ENCODE measurements at regions not wholly inside any gene's neighbourhood (a gene's known extent, or its start where the extent isn't known, plus 50 kb on each side); places are given as distances from the start of the nearest gene placed in this dataset.

- TF ChIP-seq MAFK (IDR thresholded peaks at IDR 0.05; ENCODE audit: low read depth, low read length): no peak
These were observed 717.9 kb downstream of the ARAP2 start (continued) for GRCh38 chr4:35526456-35526855.

GRCh38 chr4:35534962-35535361 is 709.4 kb downstream of the ARAP2 start:
- no peak for FAIRE-seq
- ChIA-PET CTCF (ENCODE audit: partially characterized antibody) (no interaction called here), POLR2A (ENCODE audit: partially characterized antibody) (no interaction called here)
- Histone ChIP-seq H2BK120ac (replicated peaks; ENCODE audit: low read depth, low read length) (no peak overlapping the region), H2AK5ac (ENCODE audit: low read depth, low read length) (no peak overlapping the region), H4K91ac (replicated peaks; ENCODE audit: insufficient read length, low read length) (no peak overlapping the region), H3K14ac (ENCODE audit: insufficient read length) (no peak overlapping the region), H3K9me3 (ENCODE audit: insufficient read depth in 2 of 2, low read depth in 1 of 2, low read length in 1 of 2) (peaks cover 0 to 5% of the 10 kb centered on the region in 2 experiments; a peak in 1 of 4 replicates), H3K56ac (replicated peaks; ENCODE audit: insufficient read length, low read depth, low read length) (no peak overlapping the region), H3K79me1 (ENCODE audit: low read depth, low read length) (no peaks in the 10 kb centered on the region), H3K23ac (ENCODE audit: insufficient read length) (no peak overlapping the region), H2BK20ac (ENCODE audit: low read length) (no peak overlapping the region), H3K27ac (ENCODE audit: low read depth, low read length) (no peak overlapping the region), H3K4me3 (ENCODE audit: extremely low read depth in 1 of 4, insufficient read depth in 2 of 4, low read depth in 3 of 4, low read length in 4 of 4) (no peak overlapping the region), H4K20me1 (replicated peaks in 1 of 2; ENCODE audit: control insufficient read depth in 1 of 2, insufficient read depth in 2 of 2, low read length in 2 of 2) (no peaks in the 10 kb centered on the region), H3K4ac (replicated peaks; ENCODE audit: insufficient read length, low read depth, low read length) (no peak overlapping the region), H2BK5ac (ENCODE audit: low read depth, low read length) (no peak overlapping the region), H3K4me2 (ENCODE audit: insufficient read depth in 1 of 2, low read depth in 2 of 2, low read length in 2 of 2) (no peak overlapping the region), H3K27me3 (replicated peaks in 1 of 4; ENCODE audit: control insufficient read depth in 3 of 4, extremely low read depth in 1 of 4, insufficient read depth in 3 of 4, low read length in 3 of 4) (no peaks in the 10 kb centered on the region), H3K23me2 (ENCODE audit: low read depth, low read length) (no peaks in the 10 kb centered on the region), H2AFZ (ENCODE audit: low read length) (no peak overlapping the region), H2BK15ac (ENCODE audit: low read length) (no peak overlapping the region), H2BK12ac (ENCODE audit: low read depth, low read length) (no peak overlapping the region), H3K79me2 (ENCODE audit: control insufficient read depth in 1 of 2, insufficient read depth in 2 of 2, low read length in 2 of 2) (no peaks in the 10 kb centered on the region), H3K4me1 (replicated peaks in 1 of 4; ENCODE audit: control insufficient read depth in 3 of 4, insufficient read depth in 4 of 4, low read length in 3 of 4) (no peaks in the 10 kb centered on the region), H4K5ac (ENCODE audit: insufficient read length, low read depth, low read length) (no peak overlapping the region), H4K8ac (ENCODE audit: extremely low read depth, insufficient read depth, low read length) (no peak overlapping the region), H3K9ac (replicated peaks in 1 of 4; ENCODE audit: extremely low read depth in 1 of 4, low read depth in 3 of 4, low read length in 3 of 4) (no peak overlapping the region), H3K18ac (ENCODE audit: extremely low read depth, low read length) (no peak overlapping the region), H3K36me3 (ENCODE audit: control insufficient read depth in 2 of 4, insufficient read depth in 4 of 4, low read length in 3 of 4) (no peaks in the 10 kb centered on the region)
- DNase-seq (ENCODE audit: low read depth in 1 of 2, low spot score in 2 of 2): no peak
- WGBS, 2 experiments (ENCODE audit: extremely low coverage in 1 of 2, insufficient coverage in 1 of 2, insufficient read length in 1 of 2, insufficient replicate concordance in 2 of 2, low coverage in 1 of 2, low lambda C conversion rate in 2 of 2, missing lambda C conversion rate in 1 of 2): 84% methylated on average over 5 of the region's 5 CpGs; no CpG with 5 or more reads in 1 of the 2 experiments
- TF ChIP-seq PHF8 (conservative IDR thresholded peaks at IDR 0.05; ENCODE audit: low read depth, low read length): no peak
- no peak for TF ChIP-seq RNF2 (IDR thresholded peaks at IDR 0.05; ENCODE audit: borderline replicate concordance, low read depth, low read length, missing control alignments, poor library complexity, severe bottlenecking)
- TF ChIP-seq SP1 (IDR thresholded peaks at IDR 0.05; ENCODE audit: low read depth, low read length): no peak
- TF ChIP-seq TEAD4 (IDR thresholded peaks at IDR 0.05; ENCODE audit: low read depth, low read length): no peak
- TF ChIP-seq SUZ12 (IDR thresholded peaks at IDR 0.05; ENCODE audit: low read length): no peak
- TF ChIP-seq HDAC2 (IDR thresholded peaks at IDR 0.05; ENCODE audit: borderline replicate concordance in 1 of 2, low read depth in 2 of 2, low read length in 2 of 2): no peak
- TF ChIP-seq JUND (IDR thresholded peaks at IDR 0.05; ENCODE audit: low read length): no peak
- TF ChIP-seq SRF (IDR thresholded peaks at IDR 0.05; ENCODE audit: low read depth, low read length): no peak
- no peak for TF ChIP-seq CHD2 (IDR thresholded peaks at IDR 0.05; ENCODE audit: low read length)
- no peak for TF ChIP-seq CTBP2 (IDR thresholded peaks at IDR 0.05; ENCODE audit: borderline replicate concordance, insufficient read depth, insufficient read length, low read length)
- TF ChIP-seq RAD21 (IDR thresholded peaks at IDR 0.05 in 1 of 2, conservative IDR thresholded peaks at IDR 0.05 in 1 of 2; ENCODE audit: low read depth in 2 of 2, low read length in 2 of 2): no peak
- TF ChIP-seq FOSL1 (IDR thresholded peaks at IDR 0.05; ENCODE audit: insufficient read depth, low read depth, low read length): no peak
